HTR-8/SVneo (cell line): ENCODE measurements at regions not wholly inside any gene's neighbourhood (a gene's known extent, or its start where the extent isn't known, plus 50 kb on each side); places are given as distances from the start of the nearest gene placed in this dataset.
A peak's percentile ranks its signal among the peaks of the same experiment; 100 is the strongest.
"Not testable (repeated sequence)": the region's sequence is repeated elsewhere in the genome, so short reads cannot be mapped to it uniquely, and the experiment has no call there.

Experiments used
- DNase-seq: peaks from one replicate; pipeline ENCODE4 v3.0.0; 2011; ENCODE audit warnings: low spot score, mixed read lengths; ENCODE audit not compliant: insufficient read length
- FAIRE-seq: peaks from 2 replicates; lab custom pipeline; 2011; peaks lifted over from hg19 to GRCh38; lab: Jason Lieb, UNC

DNA sequence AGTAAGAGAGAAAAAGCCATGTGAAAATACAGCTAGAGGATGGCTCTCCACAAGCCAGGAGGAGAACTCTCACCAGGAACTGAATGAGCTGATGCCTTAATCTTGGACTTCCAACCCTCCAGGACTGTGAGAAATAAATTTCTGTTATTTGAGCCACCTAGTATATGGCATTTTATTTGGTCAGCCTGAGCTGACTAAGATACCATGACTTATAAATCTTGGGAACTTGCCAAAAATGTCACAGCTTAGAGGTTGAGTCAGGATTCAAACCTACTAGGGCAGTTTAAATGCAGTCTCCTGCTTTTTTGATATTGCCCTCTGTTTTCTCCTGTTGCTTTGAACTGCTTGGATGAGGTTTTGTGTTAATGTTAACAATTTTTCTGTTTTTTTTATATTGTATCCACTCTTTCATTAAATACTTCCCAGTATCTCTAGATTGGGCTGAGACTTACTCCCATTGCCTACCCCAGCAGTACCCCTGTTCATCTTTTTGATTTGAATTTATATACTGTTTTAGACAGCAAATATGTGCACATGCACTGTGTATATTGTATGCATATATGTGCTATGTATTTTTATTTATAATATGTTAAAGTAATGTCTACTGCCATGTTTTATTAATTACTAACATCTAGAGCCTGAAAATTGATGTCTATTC is 1223.2 kb downstream of the OTOL1 start:
- no peak for FAIRE-seq
- DNase-seq = peak; percentile 59

DNA sequence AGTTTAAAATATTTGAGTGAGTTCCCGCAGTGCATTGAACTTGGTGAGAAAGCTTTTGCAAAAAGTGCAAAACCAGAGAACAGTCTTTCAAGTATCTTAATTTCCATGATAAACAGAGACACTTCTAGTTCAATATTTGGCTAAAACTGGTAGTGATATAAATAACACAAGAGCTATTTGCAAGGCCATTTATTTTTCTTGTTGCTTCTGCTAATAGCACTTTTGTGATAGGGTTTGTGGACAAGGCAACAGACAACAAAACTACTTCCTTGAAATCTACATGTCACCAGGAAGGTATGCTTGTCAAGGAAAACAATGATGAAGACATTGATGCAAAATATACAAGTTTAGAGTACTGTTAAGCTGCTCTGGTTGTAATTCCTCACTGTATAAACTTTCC is 1225.1 kb downstream of the OTOL1 start:
- FAIRE-seq (no peak), DNase-seq (no peak)

DNA sequence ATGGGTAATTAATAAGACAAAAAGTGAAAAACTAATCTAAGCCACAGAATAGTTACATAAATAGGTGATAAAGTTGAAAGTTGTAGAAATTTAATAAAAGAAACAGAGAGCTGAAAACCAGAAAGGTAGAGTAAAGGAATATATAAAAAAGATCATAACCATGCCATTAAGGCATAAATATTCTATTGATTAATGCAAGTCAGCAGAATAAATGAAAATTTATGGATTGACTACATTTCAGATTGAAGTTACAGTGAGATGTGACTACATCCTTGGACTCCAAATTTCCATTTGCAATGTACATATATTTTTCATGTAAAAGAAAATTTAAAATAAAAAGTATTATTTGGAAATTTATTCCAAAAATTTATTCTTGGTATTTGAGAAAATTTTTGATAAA is 1225.7 kb downstream of the OTOL1 start:
- DNase-seq = no peak
- no peak for FAIRE-seq

DNA sequence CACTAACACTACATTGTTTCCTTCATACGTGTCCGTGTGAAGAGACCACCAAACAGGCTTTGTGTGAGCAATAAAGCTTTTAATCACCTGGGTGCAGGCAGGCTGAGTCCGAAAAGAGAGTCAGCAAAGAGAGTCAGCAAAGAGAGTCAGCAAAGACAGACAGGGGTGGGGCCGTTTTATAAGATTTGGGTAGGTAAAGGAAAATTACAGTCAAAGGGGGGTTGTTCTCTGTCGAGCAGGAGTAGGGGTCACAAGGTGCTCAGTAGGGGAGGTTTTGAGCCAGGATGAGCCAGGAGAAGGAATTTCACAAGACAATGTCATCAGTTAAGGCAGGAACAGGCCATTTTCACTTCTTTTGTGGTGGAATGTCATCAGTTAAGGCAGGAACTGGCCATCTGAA is 1226.2 kb downstream of the OTOL1 start:
- DNase-seq, FAIRE-seq: not testable (repeated sequence)

DNA sequence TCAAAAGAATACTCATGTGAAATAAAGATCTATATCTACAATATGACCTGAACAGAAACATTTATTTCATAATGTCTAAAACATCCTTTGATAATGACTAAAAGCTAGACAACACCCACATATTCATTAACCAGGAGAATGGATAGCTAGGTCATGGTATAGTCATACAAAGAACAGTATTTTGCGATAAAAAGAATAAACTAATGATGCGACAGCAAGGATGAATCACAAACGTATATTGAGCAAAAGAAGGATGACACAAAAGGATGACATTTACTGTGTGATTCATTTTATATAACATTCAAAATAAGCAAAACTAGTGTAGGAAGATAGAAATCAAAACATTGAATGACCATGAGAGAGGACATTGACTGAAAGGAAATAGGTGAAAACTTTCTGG is 1233.1 kb downstream of the OTOL1 start:
- DNase-seq = no peak
- FAIRE-seq = no peak

DNA sequence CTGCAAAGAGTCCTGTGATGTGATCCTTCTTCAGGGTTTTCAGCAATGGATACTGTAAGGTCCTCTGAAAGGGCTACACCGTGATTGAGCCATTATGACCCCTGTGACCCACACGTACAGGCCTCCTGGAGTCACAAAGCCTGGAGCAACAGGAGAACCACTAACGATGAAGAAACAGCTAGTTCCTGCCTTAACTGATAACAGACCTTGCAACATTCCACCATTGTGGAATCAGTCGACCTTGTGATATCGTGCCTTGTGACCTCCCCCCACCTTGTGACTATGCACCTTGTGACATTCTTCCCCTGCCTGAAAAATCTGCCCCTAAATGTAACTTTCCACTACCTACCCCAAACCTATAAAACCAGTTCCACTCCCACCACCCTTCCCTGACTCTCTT is 1235.4 kb downstream of the OTOL1 start:
- FAIRE-seq, DNase-seq: not testable (repeated sequence)

DNA sequence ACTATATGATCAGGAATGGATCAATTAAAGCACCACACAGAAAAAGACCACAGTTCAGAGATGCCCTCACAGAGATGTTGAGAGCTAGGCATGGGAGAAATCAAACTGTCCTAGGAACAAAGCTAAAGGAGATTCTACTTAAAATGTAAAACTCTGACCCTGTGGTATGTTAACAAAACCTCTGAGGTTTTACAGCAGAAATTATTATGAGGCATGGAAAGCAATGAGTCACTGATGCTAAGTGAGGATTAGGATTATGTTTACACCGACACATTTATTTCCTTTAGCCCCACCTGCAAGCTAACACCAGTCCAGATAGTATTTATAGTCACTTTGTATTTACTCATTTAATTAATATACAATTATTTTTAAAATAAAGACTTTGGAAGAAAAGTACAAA is 1242.2 kb downstream of the OTOL1 start:
- FAIRE-seq (no peak), DNase-seq (no peak)

DNA sequence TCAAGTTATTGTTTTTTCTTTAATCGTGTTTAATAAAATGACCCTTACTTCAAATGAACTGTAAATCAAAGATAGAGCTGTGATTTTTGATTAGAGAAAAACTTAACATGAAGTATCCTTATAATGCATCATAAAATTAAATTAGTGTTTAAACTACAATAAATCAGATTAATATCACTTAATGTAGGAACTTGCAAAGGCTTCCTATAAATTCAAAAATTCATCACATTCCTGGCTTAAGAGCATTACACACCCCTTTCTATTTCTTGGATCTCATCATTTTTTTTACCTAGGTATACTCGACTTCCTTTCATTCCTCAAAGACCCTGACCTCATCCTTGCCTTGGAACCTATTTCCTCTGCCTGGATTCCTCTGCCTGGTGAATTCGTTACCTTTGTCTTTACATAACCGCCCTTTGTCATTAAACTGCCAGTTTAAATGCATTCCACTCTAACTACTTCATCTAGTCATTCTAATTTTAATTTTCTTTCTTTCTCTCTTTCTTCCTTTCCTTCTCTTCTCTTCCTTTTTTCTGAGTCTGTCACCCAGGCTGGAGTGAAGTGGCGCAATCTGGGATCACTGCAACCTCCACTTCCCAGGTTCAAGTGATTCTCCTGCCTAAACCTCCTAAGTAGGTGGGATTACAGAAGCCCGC is 1244.5 kb downstream of the OTOL1 start:
- FAIRE-seq (no peak), DNase-seq (no peak)

DNA sequence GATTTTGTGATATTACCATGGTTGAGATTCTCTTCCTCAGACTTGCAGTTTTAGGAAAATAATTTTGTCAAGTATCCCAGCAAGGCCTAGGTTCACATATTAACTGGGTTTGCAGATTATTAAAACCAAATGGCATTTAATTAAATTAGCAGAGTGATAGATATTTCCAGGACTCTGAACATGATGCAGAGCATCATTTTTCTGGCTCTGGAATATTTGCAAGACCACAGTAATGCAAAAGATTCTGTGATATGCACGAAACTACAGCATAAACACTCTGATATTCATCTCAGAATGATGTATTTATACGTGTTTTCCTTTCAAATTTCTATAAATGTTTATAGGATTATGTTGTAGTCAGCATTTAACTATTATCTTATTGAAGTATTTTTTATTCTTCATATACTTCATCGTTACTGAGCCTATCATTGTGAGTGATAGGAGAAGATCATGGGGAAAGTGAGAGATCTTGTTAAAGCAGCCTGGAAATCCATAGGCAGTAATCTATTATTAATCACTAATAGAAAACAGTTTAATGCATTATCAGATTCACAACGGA is 1245.6 kb downstream of the OTOL1 start:
- no peak for FAIRE-seq
- no peak for DNase-seq

DNA sequence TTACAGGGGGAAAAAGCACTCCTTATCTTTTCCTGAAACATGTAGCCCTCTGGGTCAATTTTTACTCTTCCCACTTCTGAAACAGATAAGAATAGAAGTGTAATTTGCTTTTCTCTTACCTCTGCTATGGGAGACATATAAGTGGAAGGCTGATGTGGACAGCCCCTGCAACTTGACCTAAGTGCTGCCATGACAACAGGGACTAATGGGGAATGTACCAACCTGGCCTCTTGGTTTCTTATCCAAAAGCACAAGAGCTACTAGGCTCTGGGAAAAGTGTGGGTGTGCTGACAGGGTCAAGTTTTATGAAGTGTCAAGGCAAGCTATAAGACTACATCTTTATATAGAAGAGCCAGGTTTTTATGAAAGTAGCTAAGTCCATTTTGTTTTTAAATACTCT is 1246.5 kb downstream of the OTOL1 start:
- FAIRE-seq (no peak), DNase-seq (no peak)

DNA sequence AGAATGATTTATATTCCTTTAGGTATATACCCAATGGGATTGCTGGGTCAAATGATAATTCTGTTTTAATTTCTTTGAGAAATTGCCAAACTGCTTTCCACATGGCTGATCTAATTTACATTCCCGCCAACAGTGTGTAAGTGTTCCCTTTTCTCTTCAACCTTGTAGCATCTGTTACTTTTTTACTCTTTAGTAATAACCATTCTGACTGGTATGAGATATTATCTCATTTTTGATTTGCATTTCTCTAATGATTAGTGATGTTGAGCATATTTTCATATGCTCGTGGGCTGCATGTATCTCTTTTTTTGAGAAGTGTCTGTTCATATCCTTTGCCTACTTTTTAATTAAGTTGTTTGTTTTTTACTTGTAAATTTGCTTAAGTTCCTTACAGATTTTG is 1264.2 kb downstream of the OTOL1 start:
- no peak for FAIRE-seq

DNA sequence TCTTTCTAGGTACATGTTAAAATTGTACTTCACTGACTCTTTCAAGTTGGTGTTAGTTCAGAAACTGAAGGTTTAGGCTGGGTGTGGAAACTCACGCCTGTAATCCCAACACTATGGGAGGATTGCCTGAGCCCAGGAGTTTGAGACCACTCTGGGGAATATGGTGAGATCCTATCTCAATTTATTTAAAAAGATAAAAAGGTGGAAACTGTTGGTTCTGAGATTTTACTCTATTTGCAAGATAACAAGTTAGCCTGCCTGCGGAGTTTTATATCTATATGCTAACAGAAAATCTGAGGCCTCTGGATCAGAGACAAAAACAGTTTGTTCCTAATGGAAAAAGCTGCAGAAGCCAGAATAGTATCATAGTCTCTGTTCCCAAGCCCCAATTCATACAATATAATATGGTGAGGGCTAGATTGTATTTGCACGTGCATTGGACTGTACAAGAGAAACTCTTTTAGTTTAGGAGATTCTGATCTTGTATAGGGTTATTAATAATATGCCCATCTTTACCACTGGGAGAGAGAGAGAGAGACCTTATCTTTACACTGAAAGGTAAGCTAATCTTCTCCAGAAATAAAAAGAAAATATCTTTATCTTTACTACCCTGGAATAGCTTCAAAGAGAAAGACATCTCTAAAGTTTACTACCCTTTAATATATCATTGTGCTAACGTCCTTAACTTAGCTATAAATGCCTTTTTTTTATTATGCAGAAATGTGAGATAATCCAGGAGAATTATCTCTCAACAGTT is 1267.6 kb downstream of the OTOL1 start:
- FAIRE-seq (no peak), DNase-seq (no peak)

More for the DNA sequence above, 1264.2 kb downstream of the OTOL1 start:
- DNase-seq = no peak

DNA sequence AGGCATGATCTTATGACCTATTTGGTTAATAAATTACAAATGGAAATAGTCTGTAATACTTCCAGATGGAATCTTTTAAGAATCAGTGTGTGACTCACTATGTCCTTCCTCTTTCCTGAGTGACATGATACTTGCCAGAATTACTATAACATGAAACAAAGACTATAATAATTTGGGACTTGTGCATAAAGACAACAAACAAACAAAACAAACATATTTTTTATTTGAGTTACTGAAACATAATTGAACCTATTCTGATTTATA is 1268.1 kb downstream of the OTOL1 start:
- no peak for DNase-seq
- no peak for FAIRE-seq

DNA sequence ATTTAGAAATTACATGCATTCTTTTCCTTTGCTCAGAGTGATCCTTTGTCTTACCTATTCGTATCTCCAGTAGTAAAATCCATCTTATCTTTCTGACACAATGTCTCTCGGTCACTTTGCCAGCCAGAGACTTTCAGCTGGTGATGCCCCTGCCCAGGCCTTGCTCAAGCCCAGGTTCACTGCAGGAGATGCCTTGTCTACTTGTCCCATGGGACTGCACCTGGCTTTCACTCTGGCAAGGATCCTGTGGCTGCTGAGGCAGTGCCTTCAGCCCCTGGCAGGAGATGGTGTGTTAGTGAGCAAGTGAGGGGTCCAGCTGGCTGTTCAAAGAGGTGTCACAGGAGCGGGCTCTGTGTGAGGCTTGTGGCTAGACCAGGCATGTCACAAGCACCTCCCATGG is 1268.9 kb downstream of the OTOL1 start:
- DNase-seq (no peak), FAIRE-seq (no peak)

DNA sequence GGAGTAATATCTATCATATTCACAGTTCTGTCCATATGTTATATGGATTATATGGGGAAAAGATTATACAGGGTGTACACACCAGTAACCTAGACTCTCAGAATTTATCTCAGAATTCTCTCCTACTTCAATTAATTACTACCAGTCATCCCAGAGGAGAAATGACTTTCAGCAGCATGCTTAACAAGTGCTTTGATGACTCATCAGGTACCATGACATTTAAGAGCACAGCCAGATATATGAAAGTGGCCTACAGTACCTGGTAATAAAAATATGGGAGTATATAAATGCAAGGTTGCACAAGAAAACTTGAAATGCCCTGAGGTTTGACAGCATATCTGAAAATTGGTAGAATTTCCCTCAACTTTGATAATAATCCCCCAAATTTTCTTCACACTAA is 1273.0 kb downstream of the OTOL1 start:
- FAIRE-seq (no peak), DNase-seq (no peak)

DNA sequence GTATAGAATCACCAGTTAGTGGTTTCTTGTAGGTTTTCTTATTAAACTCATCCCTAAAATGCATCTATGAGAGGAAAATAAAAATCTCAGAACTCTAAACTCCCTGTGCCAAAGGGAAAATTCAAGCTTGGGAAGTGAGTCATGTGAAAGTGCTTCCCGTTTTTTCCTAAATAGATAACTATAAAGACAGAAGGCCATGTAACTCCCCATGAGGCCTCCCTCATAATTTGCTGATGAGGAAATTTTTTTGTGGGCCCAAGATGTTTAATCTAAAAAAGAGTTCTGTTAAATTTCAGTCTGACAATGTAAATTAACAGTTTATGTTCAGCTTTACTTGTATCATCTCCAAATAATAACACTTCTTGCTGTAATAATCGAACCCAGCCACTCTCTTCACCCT is 1273.9 kb downstream of the OTOL1 start:
- no peak for DNase-seq
- FAIRE-seq = no peak

DNA sequence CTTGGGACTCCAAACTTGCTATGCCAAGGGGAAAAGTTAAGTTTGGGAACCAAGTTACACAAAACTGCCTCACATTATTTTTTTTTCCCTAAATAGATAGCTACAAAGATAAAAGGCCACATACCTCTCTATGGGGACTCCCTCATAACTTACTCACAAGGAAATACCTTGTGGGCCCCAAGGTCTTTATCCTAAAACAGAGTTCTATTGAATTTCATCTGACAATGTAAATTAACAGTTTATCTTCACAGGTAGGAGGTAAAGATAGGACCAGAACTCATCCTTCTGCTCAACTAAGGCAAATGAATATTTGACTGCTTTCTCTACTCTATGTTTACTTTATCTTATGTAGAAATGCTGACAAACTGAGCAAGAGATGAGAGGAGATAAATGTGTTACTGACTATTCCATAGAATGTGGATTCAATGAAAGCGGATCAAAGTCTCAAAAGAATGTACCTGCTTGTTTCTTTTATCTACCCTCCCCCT is 1278.0 kb downstream of the OTOL1 start:
- DNase-seq (no peak), FAIRE-seq (no peak)

DNA sequence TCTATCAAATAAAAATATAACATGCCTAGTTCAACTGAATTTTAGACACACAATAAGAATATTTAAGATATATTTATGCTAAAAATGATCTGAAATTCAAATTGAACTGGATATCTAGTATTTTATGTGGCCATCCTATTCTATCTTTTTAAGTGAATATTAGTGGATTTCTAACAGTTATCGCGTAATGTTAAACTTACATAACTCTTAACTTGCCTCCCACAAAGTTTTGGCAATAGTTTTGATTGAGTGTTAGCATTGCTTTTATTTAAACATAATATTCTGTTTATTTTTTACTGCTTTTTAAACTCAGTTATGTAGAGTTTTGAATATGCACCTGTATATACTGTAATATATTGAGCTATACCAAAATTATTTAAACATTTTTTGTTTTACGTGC is 1279.5 kb downstream of the OTOL1 start:
- FAIRE-seq (no peak), DNase-seq (no peak)

DNA sequence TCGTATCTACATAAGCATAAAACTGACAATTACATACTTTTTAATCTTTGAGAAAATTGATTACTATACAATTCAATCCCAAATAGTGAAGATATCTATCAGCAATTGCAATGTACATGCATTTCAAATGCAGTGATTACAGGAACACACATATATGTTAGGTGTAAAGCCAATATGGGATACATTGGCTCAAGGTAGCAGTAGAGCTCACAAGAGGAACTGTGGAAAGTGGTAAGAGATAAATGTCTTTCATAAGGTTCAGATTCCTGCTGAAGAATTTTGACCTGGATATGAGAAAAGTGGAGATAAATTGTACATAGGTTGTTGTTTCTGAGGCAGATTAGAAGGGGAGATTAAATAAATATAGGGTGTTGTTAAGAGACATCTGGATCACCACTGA is 1280.5 kb downstream of the OTOL1 start:
- DNase-seq = no peak
- no peak for FAIRE-seq

DNA sequence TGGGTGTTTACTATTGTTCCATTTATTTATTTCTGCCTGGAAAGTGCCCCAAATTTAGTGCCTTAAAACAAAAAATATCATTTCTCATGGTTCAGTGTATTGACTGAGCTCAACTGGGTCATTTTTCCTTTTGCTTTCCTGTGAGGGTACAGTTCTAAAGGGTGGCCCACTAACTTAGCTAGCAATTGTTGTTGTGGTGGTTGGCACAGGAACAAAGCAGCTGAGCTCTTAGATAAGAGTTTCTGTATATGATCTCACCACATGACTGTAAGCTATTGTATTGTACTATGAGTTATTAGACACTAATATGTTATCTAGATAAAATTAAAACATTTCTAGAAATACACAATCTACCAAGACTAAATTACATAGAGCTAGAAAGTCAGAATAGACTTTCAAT is 1283.7 kb downstream of the OTOL1 start:
- DNase-seq (no peak), FAIRE-seq (no peak)

DNA sequence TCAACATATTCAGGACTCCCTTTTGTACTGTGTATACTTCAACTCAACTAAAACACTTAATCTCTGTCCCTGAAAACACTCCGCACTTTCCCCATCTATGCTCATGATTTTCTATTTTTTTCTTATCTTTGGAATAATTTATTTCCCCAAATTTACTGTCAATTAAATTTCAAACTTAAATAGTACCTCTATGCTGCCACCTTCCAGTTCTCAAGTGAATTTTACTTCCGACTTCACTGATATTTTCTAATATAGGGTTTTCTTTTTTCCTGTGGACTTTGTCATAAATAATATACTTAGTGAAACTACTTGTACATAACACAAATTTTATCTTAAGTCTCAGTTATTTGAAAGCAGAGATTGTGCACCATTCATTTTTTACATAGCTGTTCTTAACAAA is 1303.3 kb downstream of the OTOL1 start:
- FAIRE-seq (no peak), DNase-seq (no peak)
